Fibroblast of villous mesenchyme (primary cell): ENCODE measurements at regions not wholly inside any gene's neighbourhood (a gene's known extent, or its start where the extent isn't known, plus 50 kb on each side); places are given as distances from the start of the nearest gene placed in this dataset.

Source experiments
- DNase-seq: peaks from one replicate; pipeline ENCODE4 v3.0.0-alpha.2; 2010; ENCODE audit warnings: low read depth
- H3K4me3 ChIP-seq: 2 replicates; pipeline ENCODE4 v1.5.1; 2011; ENCODE audit warnings: low read depth, mild to moderate bottlenecking, low read length
- CTCF ChIP-seq: IDR thresholded peaks from 2 replicates; pipeline ENCODE4 v1.5.1; 2012; ENCODE audit warnings: low read depth, mild to moderate bottlenecking, low read length; ENCODE audit not compliant: insufficient read depth

GRCh38 chr15:87604857-87605446 is 651.6 kb downstream of the NTRK3 start:
- peak; percentile 34 for DNase-seq

GRCh38 chr15:87602371-87602770 is 654.2 kb downstream of the NTRK3 start:
- H3K4me3 ChIP-seq: no peak overlapping the region
- DNase-seq: no peak
- TF ChIP-seq CTCF: no peak

More at GRCh38 chr15:87604857-87605446, 651.6 kb downstream of the NTRK3 start:
- no peak overlapping the region for H3K4me3 ChIP-seq
- peak; percentile 64 for TF ChIP-seq CTCF

DNA sequence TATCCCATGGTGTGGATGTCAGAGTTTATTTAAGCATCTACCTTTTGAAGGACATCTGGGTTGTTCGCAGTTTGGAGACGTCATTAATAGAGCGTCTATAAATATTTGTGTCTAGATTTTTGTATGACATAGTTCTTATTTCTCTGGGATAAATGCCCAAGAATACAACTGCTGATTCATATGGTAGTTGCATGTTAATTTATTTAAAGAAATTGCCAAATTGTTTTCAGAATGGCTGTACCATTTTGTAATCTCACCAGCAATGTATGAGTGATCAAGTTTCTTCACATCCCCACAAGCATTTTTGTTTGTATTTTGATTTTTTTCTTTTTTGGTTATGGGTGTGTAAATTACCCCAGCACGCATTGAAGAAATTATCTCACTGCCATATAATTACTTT is 656.9 kb downstream of the NTRK3 start:
- no peak overlapping the region for H3K4me3 ChIP-seq
- TF ChIP-seq CTCF: no peak
- DNase-seq: no peak

DNA sequence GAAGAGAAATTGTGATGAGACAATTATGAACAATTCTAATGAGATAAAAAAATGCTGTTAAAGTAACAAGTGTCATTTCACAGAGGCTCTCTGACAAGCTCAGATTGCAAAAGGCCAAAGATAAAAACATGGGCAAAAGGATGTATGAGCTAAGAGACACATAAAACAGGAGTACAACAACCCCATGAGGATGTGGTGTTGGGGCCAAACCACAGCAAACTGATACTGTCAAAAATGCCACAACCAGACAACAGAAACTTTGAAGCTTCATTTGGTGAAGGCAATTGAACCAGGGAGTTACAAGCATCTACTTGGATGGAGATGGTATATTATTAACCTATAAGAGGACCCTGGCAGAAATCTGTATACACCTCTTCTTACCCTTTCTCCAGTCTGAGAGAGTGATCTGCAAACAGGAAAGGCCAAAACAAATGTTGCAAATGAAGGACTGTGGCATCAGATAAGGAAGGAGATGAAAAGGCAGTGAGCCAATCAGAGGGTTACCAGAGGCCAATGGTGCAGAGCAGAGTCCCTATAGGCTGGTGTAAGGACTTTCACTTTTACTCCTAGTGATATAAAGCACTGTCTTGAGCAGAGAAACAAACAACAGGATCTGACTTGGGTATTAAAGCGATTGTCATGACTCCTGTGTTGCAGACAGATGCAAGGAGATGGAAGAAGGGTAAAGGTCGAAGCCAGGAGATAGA is 659.0 kb downstream of the NTRK3 start:
- H3K4me3 ChIP-seq: no peak overlapping the region
- TF ChIP-seq CTCF: no peak
- DNase-seq: peak; percentile 26

- no peak overlapping the region for H3K4me3 ChIP-seq
- TF ChIP-seq CTCF: no peak
- DNase-seq: no peak
Measured at GRCh38 chr15:87591582-87591981, 665.0 kb downstream of the NTRK3 start.

DNA sequence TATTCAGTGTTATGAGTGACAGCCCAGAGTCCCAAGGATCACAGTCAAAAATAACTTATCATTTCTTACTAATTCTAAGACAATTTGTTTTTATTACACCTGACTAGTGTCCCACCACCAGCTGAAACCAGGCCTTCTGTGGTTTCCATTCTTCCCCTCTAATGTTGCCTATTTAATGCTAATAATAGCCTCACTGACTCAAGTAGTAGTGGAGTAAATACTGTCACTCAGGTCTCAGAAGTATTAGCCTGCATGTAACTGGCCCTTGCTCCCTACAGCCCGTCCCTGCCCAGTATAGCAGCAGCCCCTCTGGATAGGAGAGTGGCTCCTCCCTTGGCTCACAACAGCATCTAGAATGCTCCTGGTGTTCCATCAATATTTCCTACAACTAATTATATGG is 665.5 kb downstream of the NTRK3 start:
- H3K4me3 ChIP-seq: no peak overlapping the region
- no peak for TF ChIP-seq CTCF
- DNase-seq: no peak
